HG03108 (cell line): ENCODE measurements at regions not wholly inside any gene's neighbourhood (a gene's known extent, or its start where the extent isn't known, plus 50 kb on each side); places are given as distances from the start of the nearest gene placed in this dataset.

Experiments
- ATAC-seq: cut with Tn5 transposase; IDR thresholded peaks from one replicate; pipeline ENCODE4 v1.9.1; 2021; ENCODE audit warnings: moderate library complexity; ENCODE audit not compliant: unreplicated experiment

DNA sequence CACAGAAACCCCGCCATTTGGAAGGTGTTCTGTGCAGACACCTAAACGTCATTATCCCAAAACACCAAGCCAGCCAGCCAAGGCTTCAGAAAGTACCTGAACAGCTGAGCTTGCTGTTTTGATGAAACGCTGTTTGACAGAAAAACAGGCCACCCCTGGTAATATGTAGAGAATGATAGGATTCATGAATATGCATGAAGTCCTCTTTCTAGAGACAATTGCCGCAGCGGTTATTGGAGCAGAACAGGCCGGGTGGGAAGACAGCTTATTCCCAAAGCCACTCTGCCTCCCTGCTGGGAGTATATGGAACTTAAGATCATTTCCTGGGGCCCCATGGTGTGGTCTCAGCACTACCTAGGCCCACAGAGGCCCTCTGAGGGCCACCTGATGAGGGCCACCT lies 229.5 kb downstream of the UQCRFS1 start:
- no peak for ATAC-seq

DNA sequence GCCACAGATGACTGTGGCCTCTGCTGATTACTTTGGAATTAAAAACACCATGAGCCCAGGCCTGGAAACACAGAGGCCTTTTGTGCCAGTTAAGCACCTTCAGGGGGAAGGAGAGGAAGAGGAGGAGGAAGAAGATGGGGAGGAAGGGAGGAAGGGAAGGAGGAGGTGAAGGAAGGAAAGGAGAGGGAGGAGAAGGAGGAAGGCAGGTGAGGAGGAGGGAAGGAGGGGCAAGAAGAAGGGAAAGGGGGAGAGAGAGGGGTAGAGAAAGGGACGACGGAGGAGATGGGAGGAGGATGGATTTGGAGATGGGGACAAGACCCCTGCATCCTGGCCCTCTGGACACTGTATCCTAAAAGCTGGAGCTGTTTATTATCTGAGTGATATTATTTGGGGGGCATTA lies 231.0 kb downstream of the UQCRFS1 start:
- ATAC-seq, result no peak

DNA sequence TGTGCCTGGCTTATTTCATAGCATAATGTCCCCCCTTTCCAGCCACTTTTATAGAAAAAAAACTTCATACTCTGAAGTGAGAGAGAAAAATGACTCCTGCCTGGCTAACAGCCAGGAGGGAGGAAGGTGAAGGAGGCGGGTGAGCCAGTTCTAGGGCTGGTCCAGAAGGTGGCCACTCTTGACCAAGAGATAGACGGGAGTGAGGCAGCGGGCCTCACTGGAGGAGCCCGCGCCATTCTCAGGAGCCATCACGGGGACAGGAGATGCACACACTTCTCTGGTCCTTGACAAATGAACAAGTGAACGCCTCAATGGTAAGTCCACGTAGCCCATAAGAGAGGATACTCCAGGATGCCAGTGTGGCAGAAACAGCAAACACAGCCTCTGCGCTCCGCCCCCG lies 231.4 kb downstream of the UQCRFS1 start:
- no peak for ATAC-seq

DNA sequence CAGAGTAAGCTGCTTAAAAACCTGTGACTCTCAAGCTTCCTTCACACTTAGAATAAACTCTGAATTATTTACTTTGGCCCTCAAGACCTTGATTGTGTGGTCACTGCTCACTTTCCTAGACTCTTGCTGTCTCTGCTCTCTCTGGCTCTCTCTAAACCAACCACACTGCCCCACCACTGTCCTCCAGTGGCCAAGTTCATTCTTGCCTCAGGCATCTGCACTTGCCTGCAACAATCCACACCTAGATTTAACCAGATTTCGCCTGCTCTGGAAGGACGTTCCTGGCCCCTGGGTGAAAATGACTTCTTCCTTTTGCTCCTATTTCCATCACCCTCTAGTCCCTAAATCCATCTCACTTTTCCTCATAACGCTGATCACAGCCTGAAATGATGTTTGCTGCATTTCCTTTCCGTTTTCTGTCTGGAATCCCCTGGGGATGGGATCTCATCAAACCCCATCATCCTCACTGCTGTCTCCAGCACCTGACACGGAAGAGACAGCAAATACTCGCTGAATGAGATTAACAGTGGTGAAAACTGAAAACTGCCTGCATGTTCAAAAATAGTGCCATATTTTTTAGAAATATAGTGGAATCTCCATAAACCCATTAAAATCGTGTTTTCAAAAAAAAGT lies 232.6 kb downstream of the UQCRFS1 start:
- no peak for ATAC-seq

DNA sequence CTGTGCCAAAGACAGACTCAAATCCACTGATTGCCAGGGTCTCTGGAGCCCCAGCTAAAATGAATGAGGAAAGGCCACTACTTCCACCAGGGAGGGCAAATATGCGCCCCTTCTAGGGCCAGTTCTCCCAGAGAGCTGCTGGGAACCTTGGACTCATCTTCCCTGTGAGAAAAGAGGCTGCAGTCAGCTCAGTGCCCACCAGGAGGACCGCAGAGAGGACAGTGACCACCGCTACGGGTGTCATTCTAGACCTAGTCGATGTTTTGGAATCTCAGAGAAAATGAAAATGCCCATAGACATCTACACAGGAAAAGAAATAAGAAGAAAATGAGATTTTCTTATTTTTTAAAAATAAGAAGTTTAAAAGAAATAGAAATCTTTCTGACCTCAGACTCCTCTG lies 235.1 kb downstream of the UQCRFS1 start:
- no peak for ATAC-seq

DNA sequence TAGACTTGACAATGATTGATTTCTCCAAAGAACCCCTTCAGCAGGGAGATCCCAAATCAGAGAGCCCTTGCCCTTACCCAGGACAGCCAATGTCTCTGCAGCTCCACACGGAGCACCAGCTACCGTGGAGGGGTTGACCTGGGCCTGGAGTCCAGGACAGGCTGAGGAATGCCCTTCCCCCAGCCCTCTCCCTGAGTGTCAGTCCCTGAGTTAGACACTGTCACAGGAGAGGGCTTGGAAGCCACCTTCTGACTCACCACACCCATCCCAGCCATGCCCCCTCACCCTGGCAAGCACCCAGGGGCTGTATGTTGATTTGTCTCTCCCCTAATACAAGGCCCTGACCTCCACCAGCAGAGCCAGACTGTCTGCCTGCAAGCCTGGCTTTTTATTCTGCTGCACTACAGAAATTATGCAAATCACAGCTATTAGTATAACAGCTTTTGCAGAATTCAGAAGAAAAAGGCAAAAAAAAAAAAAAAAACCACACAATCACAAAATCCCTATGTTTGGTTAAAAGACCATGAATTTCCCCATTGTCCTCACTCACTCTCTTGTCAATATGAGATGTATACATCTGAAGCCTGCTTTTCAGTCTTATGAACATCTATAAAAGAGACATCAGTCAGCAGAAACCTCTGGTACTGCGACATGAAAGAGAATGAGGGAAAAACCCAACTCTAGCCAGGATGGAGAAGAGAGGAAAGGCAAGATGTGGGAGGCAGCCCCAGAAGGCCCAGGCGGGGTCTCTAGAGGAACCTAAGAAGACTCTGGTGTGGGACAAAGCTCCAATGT lies 240.7 kb downstream of the UQCRFS1 start:
- no peak for ATAC-seq

DNA sequence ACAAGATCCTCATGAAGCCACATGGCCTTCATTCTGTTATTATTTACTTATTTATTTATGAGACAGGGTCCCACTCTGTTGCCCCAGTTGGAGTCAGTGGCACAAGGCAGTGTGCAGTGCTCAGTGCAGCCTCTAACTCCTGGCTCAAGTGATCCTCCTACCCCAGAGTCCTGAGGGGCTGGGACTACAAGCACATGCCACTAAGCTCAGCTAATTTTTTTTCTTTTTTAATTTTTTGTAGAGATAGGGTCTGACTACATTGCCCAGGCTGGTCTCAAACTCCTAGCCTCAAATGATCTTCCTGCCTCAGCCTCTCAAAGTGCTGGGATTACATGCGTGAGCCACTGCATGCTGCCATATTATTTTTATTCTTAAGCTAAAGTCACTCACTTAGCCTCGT lies 241.4 kb downstream of the UQCRFS1 start:
- ATAC-seq, result no peak

DNA sequence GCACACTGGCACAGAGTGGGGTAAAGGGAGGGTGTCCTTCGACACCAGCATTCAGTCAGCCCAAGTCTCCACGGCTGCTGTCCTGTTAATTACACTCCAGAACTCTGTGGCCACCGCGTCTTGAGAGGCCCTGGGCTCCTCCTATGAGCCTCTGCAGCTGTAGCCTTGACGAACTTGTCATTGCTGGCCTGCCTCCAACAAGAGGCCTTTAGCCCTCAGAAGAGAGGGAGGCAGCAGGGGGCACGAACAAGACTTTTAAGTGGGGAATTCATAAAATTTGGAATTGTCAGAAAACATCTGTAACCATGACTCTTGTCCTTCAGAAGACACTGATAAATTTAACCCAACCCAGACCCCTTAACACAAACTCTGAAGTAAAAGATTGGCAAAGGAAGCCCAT lies 241.9 kb downstream of the UQCRFS1 start:
- no peak for ATAC-seq

DNA sequence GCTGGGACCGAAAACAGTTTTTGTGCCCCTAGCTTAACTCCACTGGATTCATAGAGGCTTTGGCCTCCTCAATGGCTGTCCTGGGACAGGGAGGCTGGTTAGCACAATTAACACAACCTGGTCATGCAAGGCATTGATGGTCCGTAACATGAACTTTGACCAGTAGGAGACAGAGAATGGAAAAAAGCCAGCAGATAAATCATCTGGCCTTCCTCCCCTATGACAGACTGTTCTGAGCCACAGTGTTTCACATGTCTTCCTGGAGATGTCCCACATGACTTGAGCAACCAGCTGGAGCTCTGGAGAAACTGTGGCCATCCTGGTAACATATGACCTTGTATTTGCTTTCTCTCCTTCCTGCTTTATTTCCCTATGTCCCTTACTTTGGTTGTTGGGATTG lies 244.2 kb downstream of the UQCRFS1 start:
- ATAC-seq, result no peak

DNA sequence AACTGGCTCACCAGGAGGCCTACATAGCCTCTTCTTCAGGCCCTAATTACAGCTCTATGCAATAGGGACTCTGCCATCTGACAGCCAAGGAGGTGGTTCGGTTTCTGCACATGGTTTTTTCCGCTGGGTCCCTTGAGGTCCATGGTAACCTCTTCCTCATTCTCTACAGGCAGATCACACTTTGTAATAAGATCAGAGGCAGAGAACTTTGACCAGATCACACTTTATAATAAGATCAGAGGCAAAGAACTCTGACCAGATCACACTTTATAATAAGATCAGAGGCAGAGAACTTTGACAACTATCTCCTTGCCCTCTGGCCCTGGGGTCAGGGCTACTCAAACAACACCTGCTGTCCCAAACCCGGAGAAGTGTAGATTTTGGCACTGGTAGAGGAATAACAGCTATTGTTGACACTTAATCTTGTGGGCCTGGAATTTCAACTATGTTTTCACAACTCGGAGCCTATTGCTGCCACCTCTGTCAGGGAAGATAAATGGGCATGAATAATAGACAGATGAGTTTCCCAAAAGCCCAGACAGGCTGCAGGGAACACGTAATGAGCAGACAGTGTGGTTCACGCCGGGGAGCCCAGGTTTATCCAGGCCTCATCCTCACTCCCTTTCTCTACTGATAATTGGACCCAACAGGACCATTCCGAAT lies 246.1 kb downstream of the UQCRFS1 start:
- no peak for ATAC-seq

DNA sequence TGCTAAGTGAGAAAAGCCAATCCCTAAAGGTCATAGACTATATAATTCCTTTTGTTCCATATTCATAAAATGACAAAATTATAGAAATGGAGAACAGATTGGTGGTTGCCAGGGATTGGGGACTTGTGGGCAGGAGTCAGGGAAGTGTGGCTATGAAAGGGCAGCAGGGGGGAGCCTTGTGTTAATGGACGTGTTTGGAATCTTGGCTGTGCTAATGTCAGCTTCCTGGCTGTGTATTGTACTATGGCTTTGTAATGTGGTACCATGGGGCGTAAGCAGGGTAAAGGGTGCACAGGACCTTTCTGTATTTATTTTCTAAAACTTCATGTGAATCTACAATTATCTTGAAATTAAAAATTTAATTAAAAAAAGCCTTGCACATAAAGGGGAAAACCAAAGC lies 248.5 kb downstream of the UQCRFS1 start:
- ATAC-seq, result no peak

DNA sequence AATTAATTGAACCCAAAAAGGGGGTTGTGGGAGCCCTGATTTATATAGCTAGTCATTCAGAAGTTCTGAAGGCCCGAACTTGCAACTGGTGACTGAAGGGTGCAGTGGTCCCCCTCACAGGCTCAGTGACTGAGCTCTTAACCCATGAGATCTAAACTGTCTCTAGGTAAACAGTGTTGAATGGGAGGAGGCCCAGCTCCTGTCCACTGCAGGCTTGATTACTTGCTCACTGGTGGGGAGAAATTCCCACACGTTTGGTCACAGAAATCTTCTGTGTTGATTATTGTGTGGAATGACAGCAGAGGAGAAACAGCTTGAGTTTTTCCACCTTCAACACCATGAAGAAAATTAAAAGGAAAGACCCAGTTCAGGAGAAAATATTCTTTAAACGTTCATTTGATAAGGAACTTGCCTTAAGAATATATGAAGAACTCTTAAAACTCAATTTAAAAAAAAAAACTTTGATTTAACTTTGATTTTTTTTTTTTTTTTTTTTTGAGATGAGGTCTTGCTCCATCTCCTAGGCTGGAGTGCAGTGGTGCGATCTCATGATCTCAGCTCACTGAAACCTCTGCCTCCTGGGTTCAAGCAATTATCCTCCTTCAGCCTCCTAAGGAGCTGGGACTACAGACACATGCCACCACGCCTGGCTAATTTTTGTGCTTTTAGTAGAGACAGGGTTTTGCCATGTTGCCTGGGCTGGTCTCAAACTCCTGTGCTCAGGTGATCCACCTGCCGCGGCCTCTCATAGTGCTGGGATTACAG lies 249.3 kb downstream of the UQCRFS1 start:
- no peak for ATAC-seq

DNA sequence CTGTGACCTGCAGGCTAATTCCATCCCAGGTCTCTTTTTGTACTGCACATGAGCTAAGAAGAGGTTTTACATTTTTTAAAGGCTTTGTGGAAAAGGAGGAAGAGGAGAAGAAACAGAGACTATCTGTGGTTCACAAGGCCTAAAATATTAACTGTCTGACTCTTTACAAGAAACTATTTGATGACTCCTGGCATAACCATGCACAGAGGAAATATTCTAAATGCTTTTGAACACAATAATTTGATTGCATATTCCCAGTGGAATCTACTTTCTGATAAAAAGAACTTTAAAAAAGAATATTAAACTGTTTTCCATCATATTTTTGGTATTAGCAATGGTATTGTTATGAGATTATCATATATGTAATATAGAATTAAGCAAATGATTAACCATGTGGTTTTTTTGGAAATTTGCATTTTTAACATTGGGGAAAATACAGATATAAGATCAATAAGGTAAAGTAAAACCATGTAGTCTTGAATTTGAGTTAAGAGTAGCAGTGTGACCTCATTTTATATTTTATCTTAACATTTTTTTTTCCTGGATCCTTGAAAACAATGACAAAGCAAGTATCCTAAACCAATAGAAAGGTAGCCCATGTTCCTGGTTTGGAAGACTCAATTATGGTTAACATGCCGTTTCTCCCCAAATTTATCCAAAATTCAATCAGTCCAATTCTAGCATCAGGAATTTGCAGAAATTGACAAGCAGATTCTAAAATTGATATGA lies 251.0 kb downstream of the UQCRFS1 start:
- no peak for ATAC-seq

DNA sequence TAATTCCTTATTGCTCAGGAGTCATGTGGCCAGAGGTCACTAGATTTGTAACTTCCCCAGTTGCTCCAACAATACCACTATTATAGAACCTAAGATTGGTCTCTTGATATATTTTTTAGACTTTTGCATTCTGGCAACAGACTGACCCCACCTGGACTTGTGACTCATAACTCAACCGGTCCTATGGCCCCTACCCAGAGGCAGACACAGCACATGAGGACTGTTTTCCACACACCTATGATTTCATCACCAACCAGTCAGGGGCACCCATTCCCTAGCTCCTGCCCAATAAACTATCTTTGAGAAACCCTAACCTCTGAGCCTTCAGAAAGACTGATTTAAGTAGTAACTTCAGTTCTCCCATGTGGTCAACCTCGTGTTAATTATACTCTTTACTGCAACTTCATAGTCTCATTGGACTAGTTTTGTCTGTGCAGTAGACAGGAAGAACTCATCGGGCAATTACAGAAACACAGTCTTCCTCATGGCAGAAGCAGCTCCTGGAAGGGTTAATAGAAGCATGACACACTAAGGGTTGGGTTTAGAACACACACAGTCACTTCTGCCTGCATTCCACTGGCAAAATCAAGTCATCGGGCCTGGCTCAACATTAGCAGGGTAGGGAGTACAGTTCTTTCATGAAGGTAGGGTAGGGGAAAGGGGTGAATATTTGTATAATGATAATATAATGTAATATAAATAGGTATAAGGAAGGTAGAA lies 251.8 kb downstream of the UQCRFS1 start:
- no peak for ATAC-seq

DNA sequence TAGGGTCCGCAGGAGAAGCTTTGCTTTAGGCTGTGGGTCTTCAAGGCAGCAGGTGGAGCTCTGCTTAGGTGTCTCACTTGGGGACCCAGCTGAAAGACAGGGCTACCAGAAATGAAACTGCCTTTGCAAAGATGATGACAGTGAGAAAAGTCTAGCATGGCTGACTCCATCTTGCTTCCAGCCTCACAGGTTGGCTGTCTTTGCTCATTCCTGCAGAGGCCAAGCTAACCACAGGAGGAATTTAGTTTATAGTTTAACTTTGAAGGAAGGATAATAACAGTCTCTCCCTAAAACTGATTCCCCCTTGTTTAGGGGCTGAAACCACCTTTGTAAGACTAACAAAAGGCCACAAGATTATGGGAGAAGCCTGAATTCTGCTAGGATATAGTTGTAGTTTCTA lies 252.4 kb downstream of the UQCRFS1 start:
- no peak for ATAC-seq

DNA sequence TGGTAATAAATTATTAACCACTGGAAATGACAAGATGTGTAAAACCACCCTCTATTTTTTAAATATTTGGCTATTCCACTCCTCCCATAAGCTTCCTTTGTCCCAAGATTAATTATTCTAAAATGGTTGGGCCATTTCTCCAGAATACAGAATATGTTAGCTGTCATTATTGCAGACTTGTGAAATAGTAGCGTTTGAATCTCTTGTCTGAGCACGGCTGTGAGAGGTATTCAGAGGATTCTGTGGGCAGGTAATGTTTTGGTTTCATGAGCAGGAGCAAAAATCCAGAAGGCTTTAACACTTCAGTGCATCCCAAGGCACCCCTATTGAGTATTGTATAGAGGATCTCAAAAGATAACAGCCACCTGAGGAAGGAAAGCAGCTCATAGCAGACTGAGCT lies 256.0 kb downstream of the UQCRFS1 start:
- ATAC-seq, result no peak

DNA sequence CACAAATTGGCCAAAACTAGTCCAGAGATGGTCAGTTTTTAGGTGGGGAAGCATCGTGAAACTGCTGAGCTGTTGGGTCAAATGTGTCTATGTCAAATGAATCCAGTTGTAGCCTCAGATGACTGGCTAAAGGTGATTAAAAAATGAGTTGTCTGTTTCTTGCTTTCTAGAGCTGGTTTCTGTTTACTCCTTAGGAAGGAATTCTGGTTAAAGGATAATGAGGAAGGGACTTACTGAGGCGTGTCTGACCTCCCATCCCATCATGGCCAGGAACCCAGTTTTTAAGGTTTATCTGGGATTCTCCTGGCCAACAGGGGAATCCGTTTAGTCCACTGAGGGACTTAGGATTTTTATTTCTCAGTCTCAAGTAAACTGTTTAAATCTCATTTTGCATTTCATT lies 256.5 kb downstream of the UQCRFS1 start:
- ATAC-seq, result no peak

DNA sequence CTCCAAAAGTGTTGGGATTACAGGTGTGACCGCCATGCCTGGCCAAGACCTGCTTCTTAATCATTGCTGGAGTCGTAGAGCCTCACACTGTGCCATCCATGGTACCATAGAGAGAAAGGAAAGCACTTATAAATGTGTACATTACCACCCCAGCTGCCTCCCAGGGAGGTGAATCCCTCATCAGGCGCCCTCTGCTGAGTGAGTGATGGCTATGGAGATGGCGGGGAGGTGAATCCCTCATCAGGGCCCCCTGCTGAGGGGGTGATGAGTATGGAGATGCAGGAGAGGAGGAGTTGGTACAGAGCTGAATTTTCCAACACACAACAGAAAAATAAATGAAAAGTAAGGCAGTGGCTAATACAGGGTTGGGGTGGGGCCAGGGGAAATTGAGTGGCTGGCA lies 263.4 kb downstream of the UQCRFS1 start:
- ATAC-seq, result no peak

DNA sequence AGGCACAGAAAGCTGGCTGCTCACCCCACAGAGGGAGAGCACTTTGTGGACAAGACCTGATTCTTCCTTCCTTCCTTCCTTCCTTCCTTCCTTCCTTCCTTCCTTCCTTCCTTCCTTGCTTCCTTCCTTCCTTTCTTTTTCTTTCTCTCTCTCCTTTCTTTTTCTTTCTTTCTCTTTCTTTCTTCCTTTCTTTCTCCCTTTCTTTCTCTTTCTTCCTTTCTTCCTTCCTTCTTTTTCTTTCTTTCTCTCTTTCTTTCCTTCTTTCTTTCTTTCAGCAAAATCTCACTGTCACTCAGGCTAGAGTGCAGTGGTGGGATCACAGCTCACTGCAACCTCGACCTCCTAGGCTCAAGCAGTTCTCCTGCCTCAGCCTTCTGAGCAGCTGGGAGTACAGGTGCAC lies 263.9 kb downstream of the UQCRFS1 start:
- ATAC-seq, result no peak

DNA sequence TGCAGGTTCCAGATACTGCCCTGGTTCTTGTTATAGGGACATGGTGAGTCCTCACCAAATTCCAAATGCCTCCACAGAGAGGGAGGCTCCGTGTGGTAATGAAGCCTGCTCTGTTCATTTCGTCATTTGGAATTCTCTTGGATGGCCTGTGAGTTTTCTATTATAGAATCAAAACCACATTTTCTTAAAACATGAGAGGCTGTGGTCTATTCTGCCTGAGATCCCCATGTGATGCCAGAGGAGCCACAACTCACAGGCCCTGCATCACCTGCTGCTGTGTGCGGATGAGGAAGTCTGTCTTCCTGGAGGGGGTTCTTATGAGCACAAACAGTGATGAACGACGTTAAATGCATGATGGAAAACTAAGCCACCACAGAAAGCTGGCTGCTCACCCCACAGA lies 264.4 kb downstream of the UQCRFS1 start:
- no peak for ATAC-seq
